ENCODE measurements at regions not wholly inside any gene's neighbourhood (a gene's known extent, or its start where the extent isn't known, plus 50 kb on each side); places are given as distances from the start of the nearest gene placed in this dataset.
"Not testable (repeated sequence)": the region's sequence is repeated elsewhere in the genome, so short reads cannot be mapped to it uniquely, and the experiment has no call there.

- H3K36me3 ChIP-seq (ENCODE audit: control insufficient read depth in 1 of 2, insufficient read depth in 2 of 2, low read length in 2 of 2): no peaks in the 10 kb centered on the region
- no peak for DNase-seq
- H3K4me1 ChIP-seq (ENCODE audit: control insufficient read depth in 1 of 2, insufficient read depth in 2 of 2, low read length in 2 of 2): no peaks in the 10 kb centered on the region
- no peak overlapping the region for H4K91ac ChIP-seq (ENCODE audit: low read depth, low read length)
- H4K12ac ChIP-seq (ENCODE audit: low read depth, low read length): no peak overlapping the region
- WGBS (ENCODE audit: extremely low coverage, insufficient coverage, insufficient read length): no CpG with 5 or more reads among the region's 11 CpGs
- H3K79me1 ChIP-seq (ENCODE audit: low read length): no peaks in the 10 kb centered on the region
- H3K23ac ChIP-seq (ENCODE audit: low read length): no peak overlapping the region
- no peak overlapping the region for H3K18ac ChIP-seq (ENCODE audit: low read length)
- H3K9me3 ChIP-seq (ENCODE audit: insufficient read depth, low read depth, low read length): no peaks in the 10 kb centered on the region
- no peak overlapping the region for H2AK5ac ChIP-seq (ENCODE audit: low read length)
- no peaks in the 10 kb centered on the region for H3K79me2 ChIP-seq (ENCODE audit: control insufficient read depth, insufficient read depth, low read length, poor library complexity)
- H3K9ac ChIP-seq (ENCODE audit: low read length): no peak overlapping the region
- no peak overlapping the region for H2BK12ac ChIP-seq (ENCODE audit: low read length)
- no peak overlapping the region for H3K14ac ChIP-seq (ENCODE audit: low read length)
- H3K27ac ChIP-seq (ENCODE audit: low read depth, low read length): no peak overlapping the region
- no peak overlapping the region for H3K4me3 ChIP-seq (ENCODE audit: low read depth, low read length)
- H2BK5ac ChIP-seq (ENCODE audit: low read depth, low read length, poor library complexity): no peak overlapping the region
- H2BK120ac ChIP-seq (ENCODE audit: insufficient read depth, low read length, poor library complexity): no peak overlapping the region
- no peak overlapping the region for H4K8ac ChIP-seq (ENCODE audit: low read depth, low read length)
- H3K27me3 ChIP-seq (ENCODE audit: insufficient read depth, low read length): no peaks in the 10 kb centered on the region
- H3K4ac ChIP-seq (ENCODE audit: low read depth, low read length): no peak overlapping the region
- no peak overlapping the region for H3K4me2 ChIP-seq (ENCODE audit: low read length)
- H2AFZ ChIP-seq (ENCODE audit: insufficient read depth, low read length, poor library complexity): no peak overlapping the region
These were observed 670.6 kb downstream of the PLOD2 start for GRCh38 chr3:145490088-145491048.

DNA sequence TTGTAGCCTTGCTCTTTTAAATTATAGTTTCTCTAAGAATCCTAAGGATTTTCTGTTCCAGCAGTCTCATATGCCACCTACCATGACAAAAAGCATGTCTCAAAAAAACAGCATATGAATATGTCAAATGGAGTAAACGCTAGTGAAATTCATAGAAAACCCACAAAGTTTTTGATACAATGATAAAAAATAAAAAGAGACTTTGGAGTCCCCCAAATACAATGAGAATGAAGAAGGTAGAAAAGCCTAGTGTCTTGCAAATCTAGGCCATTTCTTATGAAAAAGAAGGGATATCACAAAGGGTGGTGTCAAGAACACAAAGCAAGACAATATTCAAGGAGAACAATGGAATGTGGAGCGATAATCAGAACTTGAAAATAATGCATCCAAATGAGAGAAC is 668.5 kb downstream of the PLOD2 start:
- no peak overlapping the region for H2BK5ac ChIP-seq (ENCODE audit: low read depth, low read length, poor library complexity)
- H3K27me3 ChIP-seq (ENCODE audit: insufficient read depth, low read length): no peaks in the 10 kb centered on the region
- no peaks in the 10 kb centered on the region for H3K79me1 ChIP-seq (ENCODE audit: low read length)
- DNase-seq: no peak
- no peak overlapping the region for H3K18ac ChIP-seq (ENCODE audit: low read length)
- no peak overlapping the region for H2BK120ac ChIP-seq (ENCODE audit: insufficient read depth, low read length, poor library complexity)
- no peak overlapping the region for H4K91ac ChIP-seq (ENCODE audit: low read depth, low read length)
- H3K4me2 ChIP-seq (ENCODE audit: low read length): no peak overlapping the region
- H4K8ac ChIP-seq (ENCODE audit: low read depth, low read length): no peak overlapping the region
- no peak overlapping the region for H2AFZ ChIP-seq (ENCODE audit: insufficient read depth, low read length, poor library complexity)
- H2AK5ac ChIP-seq (ENCODE audit: low read length): no peak overlapping the region
- H3K9me3 ChIP-seq (ENCODE audit: insufficient read depth, low read depth, low read length): no peaks in the 10 kb centered on the region
- no peak overlapping the region for H3K27ac ChIP-seq (ENCODE audit: low read depth, low read length)
- no peak overlapping the region for H3K4ac ChIP-seq (ENCODE audit: low read depth, low read length)
- no CpG with 5 or more reads among the region's 2 CpGs for WGBS (ENCODE audit: extremely low coverage, insufficient coverage, insufficient read length)
- H4K12ac ChIP-seq (ENCODE audit: low read depth, low read length): no peak overlapping the region
- H3K79me2 ChIP-seq (ENCODE audit: control insufficient read depth, insufficient read depth, low read length, poor library complexity): no peaks in the 10 kb centered on the region
- H3K4me3 ChIP-seq (ENCODE audit: low read depth, low read length): no peak overlapping the region
- H3K23ac ChIP-seq (ENCODE audit: low read length): no peak overlapping the region
- H3K36me3 ChIP-seq (ENCODE audit: control insufficient read depth in 1 of 2, insufficient read depth in 2 of 2, low read length in 2 of 2): no peaks in the 10 kb centered on the region
- no peaks in the 10 kb centered on the region for H3K4me1 ChIP-seq (ENCODE audit: control insufficient read depth in 1 of 2, insufficient read depth in 2 of 2, low read length in 2 of 2)
- no peak overlapping the region for H3K14ac ChIP-seq (ENCODE audit: low read length)
- H3K9ac ChIP-seq (ENCODE audit: low read length): no peak overlapping the region
- no peak overlapping the region for H2BK12ac ChIP-seq (ENCODE audit: low read length)

- H3K79me2 ChIP-seq (ENCODE audit: control insufficient read depth, insufficient read depth, low read length, poor library complexity); H3K4me3 ChIP-seq (ENCODE audit: low read depth, low read length); H2BK120ac ChIP-seq (ENCODE audit: insufficient read depth, low read length, poor library complexity); DNase-seq; H4K12ac ChIP-seq (ENCODE audit: low read depth, low read length); H4K8ac ChIP-seq (ENCODE audit: low read depth, low read length); H3K79me1 ChIP-seq (ENCODE audit: low read length); H3K4me1 ChIP-seq (ENCODE audit: control insufficient read depth in 1 of 2, insufficient read depth in 2 of 2, low read length in 2 of 2); H3K14ac ChIP-seq (ENCODE audit: low read length); H4K91ac ChIP-seq (ENCODE audit: low read depth, low read length); H3K4me2 ChIP-seq (ENCODE audit: low read length); H2BK12ac ChIP-seq (ENCODE audit: low read length); H3K23ac ChIP-seq (ENCODE audit: low read length); H3K9me3 ChIP-seq (ENCODE audit: insufficient read depth, low read depth, low read length); H3K27ac ChIP-seq (ENCODE audit: low read depth, low read length); H3K9ac ChIP-seq (ENCODE audit: low read length); H3K36me3 ChIP-seq (ENCODE audit: control insufficient read depth in 1 of 2, insufficient read depth in 2 of 2, low read length in 2 of 2); H3K27me3 ChIP-seq (ENCODE audit: insufficient read depth, low read length); H3K4ac ChIP-seq (ENCODE audit: low read depth, low read length); H2BK5ac ChIP-seq (ENCODE audit: low read depth, low read length, poor library complexity); H2AK5ac ChIP-seq (ENCODE audit: low read length); H3K18ac ChIP-seq (ENCODE audit: low read length); H2AFZ ChIP-seq (ENCODE audit: insufficient read depth, low read length, poor library complexity): not testable (repeated sequence)
- no CpG with 5 or more reads among the region's 4 CpGs for WGBS (ENCODE audit: extremely low coverage, insufficient coverage, insufficient read length)
These were observed 643.6 kb downstream of the PLOD2 start for GRCh38 chr3:145517416-145517815.

DNA sequence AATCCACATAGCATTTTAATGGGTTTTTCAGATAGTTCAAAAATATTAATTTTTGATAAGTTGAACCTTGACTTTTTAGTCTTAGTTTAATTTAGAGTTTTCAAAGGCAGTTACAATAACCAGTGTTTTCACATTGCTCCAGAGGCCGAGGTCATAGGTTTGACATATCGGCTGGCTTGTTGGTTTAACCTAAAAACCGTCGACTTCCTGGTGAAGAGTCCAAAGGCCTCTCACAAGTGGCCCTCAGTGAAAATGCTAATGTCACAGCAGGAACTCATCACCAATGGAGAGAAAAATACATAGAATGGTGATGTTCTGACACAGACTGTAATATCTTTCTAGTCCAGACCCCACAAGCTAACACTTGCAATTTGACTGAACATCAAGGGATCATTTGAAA is 642.3 kb downstream of the PLOD2 start:
- Histone ChIP-seq H3K18ac (ENCODE audit: low read length) (no peak overlapping the region), H3K4me1 (ENCODE audit: control insufficient read depth in 1 of 2, insufficient read depth in 2 of 2, low read length in 2 of 2) (no peaks in the 10 kb centered on the region), H2BK5ac (ENCODE audit: low read depth, low read length, poor library complexity) (no peak overlapping the region), H3K27me3 (ENCODE audit: insufficient read depth, low read length) (no peaks in the 10 kb centered on the region), H4K12ac (ENCODE audit: low read depth, low read length) (no peak overlapping the region), H3K23ac (ENCODE audit: low read length) (no peak overlapping the region), H3K4me3 (ENCODE audit: low read depth, low read length) (no peak overlapping the region), H2BK120ac (ENCODE audit: insufficient read depth, low read length, poor library complexity) (no peak overlapping the region), H3K4me2 (ENCODE audit: low read length) (no peak overlapping the region), H3K14ac (ENCODE audit: low read length) (no peak overlapping the region), H3K27ac (ENCODE audit: low read depth, low read length) (no peak overlapping the region), H3K9me3 (ENCODE audit: insufficient read depth, low read depth, low read length) (no peaks in the 10 kb centered on the region), H2AK5ac (ENCODE audit: low read length) (no peak overlapping the region), H3K79me2 (ENCODE audit: control insufficient read depth, insufficient read depth, low read length, poor library complexity) (peaks cover 2% of the 10 kb centered on the region), H3K36me3 (ENCODE audit: control insufficient read depth in 1 of 2, insufficient read depth in 2 of 2, low read length in 2 of 2) (no peaks in the 10 kb centered on the region), H3K9ac (ENCODE audit: low read length) (no peak overlapping the region), H2BK12ac (ENCODE audit: low read length) (no peak overlapping the region), H3K4ac (ENCODE audit: low read depth, low read length) (no peak overlapping the region), H2AFZ (ENCODE audit: insufficient read depth, low read length, poor library complexity) (no peak overlapping the region), H4K91ac (ENCODE audit: low read depth, low read length) (no peak overlapping the region), H3K79me1 (ENCODE audit: low read length) (no peaks in the 10 kb centered on the region), H4K8ac (ENCODE audit: low read depth, low read length) (no peak overlapping the region)
- no peak for DNase-seq
- no CpG with 5 or more reads among the region's 4 CpGs for WGBS (ENCODE audit: extremely low coverage, insufficient coverage, insufficient read length)
